GM23338 (cell line): ENCODE measurements at regions not wholly inside any gene's neighbourhood (a gene's known extent, or its start where the extent isn't known, plus 50 kb on each side); places are given as distances from the start of the nearest gene placed in this dataset.
"Not testable (repeated sequence)": the region's sequence is repeated elsewhere in the genome, so short reads cannot be mapped to it uniquely, and the experiment has no call there.

Source experiments
- ATAC-seq: fragments of 200-7000 bp; cut with Tn5 transposase; 3 replicates; pipeline ENCODE4 v1.9.1; 2020
- DNase-seq: peaks from one replicate; pipeline ENCODE4 v3.0.0-alpha.2; 2015; ENCODE audit warnings: low spot score
- H2AFZ ChIP-seq: fragments of 200-600 bp; sonication (generic); 2 replicates; pipeline ENCODE4 v1.8.0; 2016; ENCODE audit warnings: antibody characterized with exemption, mild to moderate bottlenecking, moderate library complexity
- H3F3A ChIP-seq: fragments of 200-600 bp; sonication (generic); replicated peaks from 2 replicates; pipeline ENCODE4 v1.8.0; 2017; ENCODE audit warnings: antibody characterized with exemption, mixed run types, low read depth
- H3K27ac ChIP-seq: fragments of 200-600 bp; sonication (generic); 2 replicates; pipeline ENCODE4 v1.6.1; 2016; ENCODE audit warnings: low read depth
- H3K27me3 ChIP-seq: fragments of 200-600 bp; sonication (generic); 2 replicates; pipeline ENCODE4 v1.8.0; 2016; ENCODE audit warnings: mild to moderate bottlenecking, mixed run types, moderate library complexity; ENCODE audit not compliant: insufficient read depth
- H3K36me3 ChIP-seq: fragments of 200-600 bp; sonication (generic); 2 replicates; pipeline ENCODE4 v1.8.0; 2016; ENCODE audit warnings: mild to moderate bottlenecking; ENCODE audit not compliant: insufficient read depth
- H3K4me1 ChIP-seq: fragments of 200-600 bp; sonication (generic); 2 replicates; pipeline ENCODE4 v1.8.0; 2016; ENCODE audit warnings: mild to moderate bottlenecking, moderate library complexity; ENCODE audit not compliant: insufficient read depth
- H3K4me2 ChIP-seq: fragments of 200-600 bp; sonication (generic); 2 replicates; pipeline ENCODE4 v1.7.1; 2017; ENCODE audit warnings: mixed run types
- H3K4me3 ChIP-seq: fragments of 200-600 bp; sonication (generic); 2 replicates; pipeline ENCODE4 v1.6.1; 2016; ENCODE audit warnings: mixed run types
- H3K79me2 ChIP-seq: fragments of 200-600 bp; sonication (generic); replicated peaks from 2 replicates; pipeline ENCODE4 v1.8.0; 2017; ENCODE audit warnings: mild to moderate bottlenecking; ENCODE audit not compliant: insufficient read depth
- H3K9me2 ChIP-seq: fragments of 200-600 bp; sonication (generic); 2 replicates; pipeline ENCODE4 v1.8.0; 2017; ENCODE audit not compliant: insufficient read depth
- H4K20me1 ChIP-seq: fragments of 200-600 bp; sonication (generic); replicated peaks from 2 replicates; pipeline ENCODE4 v1.8.0; 2017; ENCODE audit warnings: mild to moderate bottlenecking; ENCODE audit not compliant: insufficient read depth
- H3K27ac Mint-ChIP-seq: 2 replicates; pipeline ENCODE4 v1.8.0; 2020; ENCODE audit warnings: inconsistent platforms, mild to moderate bottlenecking, moderate library complexity, mixed read lengths
- H3K27me3 Mint-ChIP-seq: 3 replicates; pipeline ENCODE4 v1.8.0; 2022; ENCODE audit warnings: low read depth, mild to moderate bottlenecking, moderate library complexity, mixed read lengths, inconsistent platforms; ENCODE audit not compliant: insufficient read depth, poor library complexity
- H3K36me3 Mint-ChIP-seq: 3 replicates; pipeline ENCODE4 v1.8.0; 2021; ENCODE audit warnings: low read depth, mild to moderate bottlenecking, inconsistent platforms, moderate library complexity, mixed read lengths
- H3K4me1 Mint-ChIP-seq: 3 replicates; pipeline ENCODE4 v1.8.0; 2020; ENCODE audit warnings: mild to moderate bottlenecking, inconsistent platforms, mixed read lengths
- H3K4me3 Mint-ChIP-seq: 3 replicates; pipeline ENCODE4 v1.8.0; 2021; ENCODE audit warnings: moderate library complexity, mild to moderate bottlenecking, inconsistent platforms, mixed read lengths
- H3K9me3 Mint-ChIP-seq: 3 replicates; pipeline ENCODE4 v1.8.0; 2020; ENCODE audit warnings: moderate library complexity, mild to moderate bottlenecking, inconsistent platforms, mixed read lengths
- CREB1 ChIP-seq: fragments of 250-450 bp; sonication (Bioruptor Pico); IDR thresholded peaks from 2 replicates; pipeline ENCODE4 v1.5.0; 2020; ENCODE audit warnings: low read depth, mild to moderate bottlenecking, moderate library complexity
- EZH2 ChIP-seq: fragments of 200-600 bp; sonication (generic); IDR thresholded peaks from one replicate; pipeline ENCODE4 v1.8.0; 2017; ENCODE audit warnings: antibody characterized with exemption, mild to moderate bottlenecking, low read depth; ENCODE audit not compliant: unreplicated experiment
- STAT1 ChIP-seq: IDR thresholded peaks from one replicate; pipeline ENCODE4 v1.6.1; 2016; ENCODE audit warnings: antibody characterized with exemption; ENCODE audit not compliant: unreplicated experiment
- TF ChIP-seq, protein P1 (sequence below): fragments of 250-450 bp; sonication (Bioruptor Pico); IDR thresholded peaks from 2 replicates; pipeline ENCODE4 v1.5.0; 2020; ENCODE audit warnings: mild to moderate bottlenecking, moderate library complexity
- TF ChIP-seq, protein P2 (sequence below): IDR thresholded peaks from one replicate; pipeline ENCODE4 v1.6.1; 2018; ENCODE audit warnings: antibody characterized with exemption; ENCODE audit not compliant: unreplicated experiment
- TF ChIP-seq, protein P3 (sequence below): IDR thresholded peaks from 2 replicates; pipeline ENCODE4 v1.6.1; 2016; ENCODE audit warnings: antibody characterized with exemption

DNA sequence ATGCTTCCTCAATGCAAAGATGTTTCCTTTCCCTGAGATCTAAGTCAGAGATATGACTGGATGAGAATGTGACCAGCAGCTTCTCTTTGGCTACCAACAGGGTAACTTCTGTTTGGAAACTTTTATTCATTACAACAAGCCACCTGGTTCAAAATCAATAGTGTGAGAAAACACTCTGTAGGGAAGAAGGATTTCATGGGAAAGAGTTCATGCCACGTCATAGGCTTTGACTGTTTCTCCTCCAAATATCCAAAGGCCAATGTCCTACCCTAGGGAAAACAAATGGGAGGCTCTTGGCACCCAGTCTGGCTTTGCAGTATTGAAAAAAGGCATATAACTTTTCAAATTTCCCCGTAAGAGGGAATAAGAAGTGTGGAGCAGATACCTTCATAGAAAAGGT is 245.5 kb downstream of the FNDC1 start (continued):
- TF ChIP-seq, protein P1, sequence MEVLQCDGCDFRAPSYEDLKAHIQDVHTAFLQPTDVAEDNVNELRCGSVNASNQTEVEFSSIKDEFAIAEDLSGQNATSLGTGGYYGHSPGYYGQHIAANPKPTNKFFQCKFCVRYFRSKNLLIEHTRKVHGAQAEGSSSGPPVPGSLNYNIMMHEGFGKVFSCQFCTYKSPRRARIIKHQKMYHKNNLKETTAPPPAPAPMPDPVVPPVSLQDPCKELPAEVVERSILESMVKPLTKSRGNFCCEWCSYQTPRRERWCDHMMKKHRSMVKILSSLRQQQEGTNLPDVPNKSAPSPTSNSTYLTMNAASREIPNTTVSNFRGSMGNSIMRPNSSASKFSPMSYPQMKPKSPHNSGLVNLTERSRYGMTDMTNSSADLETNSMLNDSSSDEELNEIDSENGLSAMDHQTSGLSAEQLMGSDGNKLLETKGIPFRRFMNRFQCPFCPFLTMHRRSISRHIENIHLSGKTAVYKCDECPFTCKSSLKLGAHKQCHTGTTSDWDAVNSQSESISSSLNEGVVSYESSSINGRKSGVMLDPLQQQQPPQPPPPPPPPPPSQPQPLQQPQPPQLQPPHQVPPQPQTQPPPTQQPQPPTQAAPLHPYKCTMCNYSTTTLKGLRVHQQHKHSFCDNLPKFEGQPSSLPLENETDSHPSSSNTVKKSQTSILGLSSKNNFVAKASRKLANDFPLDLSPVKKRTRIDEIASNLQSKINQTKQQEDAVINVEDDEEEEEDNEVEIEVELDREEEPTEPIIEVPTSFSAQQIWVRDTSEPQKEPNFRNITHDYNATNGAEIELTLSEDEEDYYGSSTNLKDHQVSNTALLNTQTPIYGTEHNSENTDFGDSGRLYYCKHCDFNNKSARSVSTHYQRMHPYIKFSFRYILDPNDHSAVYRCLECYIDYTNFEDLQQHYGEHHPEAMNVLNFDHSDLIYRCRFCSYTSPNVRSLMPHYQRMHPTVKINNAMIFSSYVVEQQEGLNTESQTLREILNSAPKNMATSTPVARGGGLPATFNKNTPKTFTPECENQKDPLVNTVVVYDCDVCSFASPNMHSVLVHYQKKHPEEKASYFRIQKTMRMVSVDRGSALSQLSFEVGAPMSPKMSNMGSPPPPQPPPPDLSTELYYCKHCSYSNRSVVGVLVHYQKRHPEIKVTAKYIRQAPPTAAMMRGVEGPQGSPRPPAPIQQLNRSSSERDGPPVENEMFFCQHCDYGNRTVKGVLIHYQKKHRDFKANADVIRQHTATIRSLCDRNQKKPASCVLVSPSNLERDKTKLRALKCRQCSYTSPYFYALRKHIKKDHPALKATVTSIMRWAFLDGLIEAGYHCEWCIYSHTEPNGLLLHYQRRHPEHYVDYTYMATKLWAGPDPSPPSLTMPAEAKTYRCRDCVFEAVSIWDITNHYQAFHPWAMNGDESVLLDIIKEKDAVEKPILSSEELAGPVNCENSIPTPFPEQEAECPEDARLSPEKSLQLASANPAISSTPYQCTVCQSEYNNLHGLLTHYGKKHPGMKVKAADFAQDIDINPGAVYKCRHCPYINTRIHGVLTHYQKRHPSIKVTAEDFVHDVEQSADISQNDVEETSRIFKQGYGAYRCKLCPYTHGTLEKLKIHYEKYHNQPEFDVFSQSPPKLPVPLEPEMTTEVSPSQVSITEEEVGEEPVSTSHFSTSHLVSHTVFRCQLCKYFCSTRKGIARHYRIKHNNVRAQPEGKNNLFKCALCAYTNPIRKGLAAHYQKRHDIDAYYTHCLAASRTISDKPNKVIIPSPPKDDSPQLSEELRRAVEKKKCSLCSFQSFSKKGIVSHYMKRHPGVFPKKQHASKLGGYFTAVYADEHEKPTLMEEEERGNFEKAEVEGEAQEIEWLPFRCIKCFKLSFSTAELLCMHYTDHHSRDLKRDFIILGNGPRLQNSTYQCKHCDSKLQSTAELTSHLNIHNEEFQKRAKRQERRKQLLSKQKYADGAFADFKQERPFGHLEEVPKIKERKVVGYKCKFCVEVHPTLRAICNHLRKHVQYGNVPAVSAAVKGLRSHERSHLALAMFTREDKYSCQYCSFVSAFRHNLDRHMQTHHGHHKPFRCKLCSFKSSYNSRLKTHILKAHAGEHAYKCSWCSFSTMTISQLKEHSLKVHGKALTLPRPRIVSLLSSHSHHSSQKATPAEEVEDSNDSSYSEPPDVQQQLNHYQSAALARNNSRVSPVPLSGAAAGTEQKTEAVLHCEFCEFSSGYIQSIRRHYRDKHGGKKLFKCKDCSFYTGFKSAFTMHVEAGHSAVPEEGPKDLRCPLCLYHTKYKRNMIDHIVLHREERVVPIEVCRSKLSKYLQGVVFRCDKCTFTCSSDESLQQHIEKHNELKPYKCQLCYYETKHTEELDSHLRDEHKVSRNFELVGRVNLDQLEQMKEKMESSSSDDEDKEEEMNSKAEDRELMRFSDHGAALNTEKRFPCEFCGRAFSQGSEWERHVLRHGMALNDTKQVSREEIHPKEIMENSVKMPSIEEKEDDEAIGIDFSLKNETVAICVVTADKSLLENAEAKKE (CRISPR knock-in tag) = no peak

DNA sequence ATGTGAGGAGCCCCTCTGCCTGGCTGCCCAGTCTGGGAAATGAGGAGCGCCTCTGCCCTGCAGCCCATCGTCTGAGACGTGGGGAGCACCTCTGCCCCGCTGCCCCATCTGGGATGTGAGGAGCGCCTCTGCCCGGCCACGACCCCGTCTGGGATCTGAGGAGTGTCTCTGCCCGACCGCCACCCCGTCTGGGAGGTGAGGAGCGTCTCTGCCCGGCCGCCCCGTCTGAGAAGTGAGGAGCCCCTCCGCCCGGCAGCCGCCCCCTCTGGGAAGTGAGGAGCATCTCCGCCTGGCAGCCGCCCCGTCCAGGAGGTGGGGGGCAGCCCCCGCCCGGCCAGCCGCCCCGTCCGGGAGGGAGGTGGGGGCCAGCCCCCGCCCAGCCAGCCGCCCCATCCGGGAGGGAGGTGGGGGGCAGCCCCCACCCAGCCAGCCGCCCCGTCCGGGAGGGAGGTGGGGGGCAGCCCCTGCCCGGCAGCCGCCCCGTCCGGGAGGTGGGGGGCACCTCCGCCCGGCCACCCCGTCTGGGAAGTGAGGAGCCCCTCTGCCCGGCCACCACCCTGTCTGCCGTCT is 238.1 kb downstream of the FNDC1 start:
- H3K27ac Mint-ChIP-seq, DNase-seq, ATAC-seq, H3K27me3 Mint-ChIP-seq, H3K4me3 Mint-ChIP-seq, H4K20me1 ChIP-seq, H3F3A ChIP-seq, H3K4me1 ChIP-seq, H2AFZ ChIP-seq, H3K27ac ChIP-seq, H3K4me2 ChIP-seq, H3K36me3 Mint-ChIP-seq, H3K36me3 ChIP-seq, H3K27me3 ChIP-seq, H3K4me1 Mint-ChIP-seq, H3K9me2 ChIP-seq, H3K79me2 ChIP-seq, H3K4me3 ChIP-seq: not testable (repeated sequence)
- H3K9me3 Mint-ChIP-seq = peaks cover 19% of the 10 kb centered on the region

DNA sequence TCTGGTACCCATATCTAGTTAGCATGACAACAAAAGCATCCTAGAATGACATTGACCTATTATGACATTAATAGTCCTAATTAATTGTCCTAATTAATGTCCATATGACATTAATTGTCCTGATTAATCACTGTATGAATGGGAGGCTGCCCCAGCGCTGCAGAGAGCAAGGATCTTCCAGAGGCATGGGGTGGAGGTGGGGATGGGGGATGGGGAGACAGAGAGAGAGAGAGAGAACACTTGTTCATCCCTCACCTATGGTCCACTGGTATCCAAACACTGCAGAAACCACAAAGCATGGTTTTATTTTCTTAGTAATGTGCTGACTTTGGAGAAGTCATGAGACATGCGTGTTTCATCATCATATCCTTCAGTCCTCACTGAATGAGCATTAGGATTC is 235.1 kb downstream of the FNDC1 start:
- Histone ChIP-seq H3K27me3 (no peaks in the 10 kb centered on the region), H3F3A (no peaks in the 10 kb centered on the region), H3K36me3 (no peaks in the 10 kb centered on the region), H4K20me1 (no peaks in the 10 kb centered on the region), H2AFZ (no peak overlapping the region), H3K4me3 (no peak overlapping the region), H3K27ac (no peak overlapping the region), H3K9me2 (no peaks in the 10 kb centered on the region), H3K4me2 (no peak overlapping the region), H3K4me1 (no peaks in the 10 kb centered on the region), H3K79me2 (no peaks in the 10 kb centered on the region)
- Mint-ChIP-seq H3K4me1 (no peaks in the 10 kb centered on the region), H3K9me3 (peaks cover 19% of the 10 kb centered on the region), H3K27me3 (peaks cover 2% of the 10 kb centered on the region), H3K27ac (no peak overlapping the region), H3K4me3 (no peak overlapping the region), H3K36me3 (peaks cover 4% of the 10 kb centered on the region)
- no peak for DNase-seq
- no peak for TF ChIP-seq STAT1
- TF ChIP-seq EZH2 = no peak
- TF ChIP-seq CREB1 (CRISPR knock-in tag) = no peak
- TF ChIP-seq, protein P2, sequence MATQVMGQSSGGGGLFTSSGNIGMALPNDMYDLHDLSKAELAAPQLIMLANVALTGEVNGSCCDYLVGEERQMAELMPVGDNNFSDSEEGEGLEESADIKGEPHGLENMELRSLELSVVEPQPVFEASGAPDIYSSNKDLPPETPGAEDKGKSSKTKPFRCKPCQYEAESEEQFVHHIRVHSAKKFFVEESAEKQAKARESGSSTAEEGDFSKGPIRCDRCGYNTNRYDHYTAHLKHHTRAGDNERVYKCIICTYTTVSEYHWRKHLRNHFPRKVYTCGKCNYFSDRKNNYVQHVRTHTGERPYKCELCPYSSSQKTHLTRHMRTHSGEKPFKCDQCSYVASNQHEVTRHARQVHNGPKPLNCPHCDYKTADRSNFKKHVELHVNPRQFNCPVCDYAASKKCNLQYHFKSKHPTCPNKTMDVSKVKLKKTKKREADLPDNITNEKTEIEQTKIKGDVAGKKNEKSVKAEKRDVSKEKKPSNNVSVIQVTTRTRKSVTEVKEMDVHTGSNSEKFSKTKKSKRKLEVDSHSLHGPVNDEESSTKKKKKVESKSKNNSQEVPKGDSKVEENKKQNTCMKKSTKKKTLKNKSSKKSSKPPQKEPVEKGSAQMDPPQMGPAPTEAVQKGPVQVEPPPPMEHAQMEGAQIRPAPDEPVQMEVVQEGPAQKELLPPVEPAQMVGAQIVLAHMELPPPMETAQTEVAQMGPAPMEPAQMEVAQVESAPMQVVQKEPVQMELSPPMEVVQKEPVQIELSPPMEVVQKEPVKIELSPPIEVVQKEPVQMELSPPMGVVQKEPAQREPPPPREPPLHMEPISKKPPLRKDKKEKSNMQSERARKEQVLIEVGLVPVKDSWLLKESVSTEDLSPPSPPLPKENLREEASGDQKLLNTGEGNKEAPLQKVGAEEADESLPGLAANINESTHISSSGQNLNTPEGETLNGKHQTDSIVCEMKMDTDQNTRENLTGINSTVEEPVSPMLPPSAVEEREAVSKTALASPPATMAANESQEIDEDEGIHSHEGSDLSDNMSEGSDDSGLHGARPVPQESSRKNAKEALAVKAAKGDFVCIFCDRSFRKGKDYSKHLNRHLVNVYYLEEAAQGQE = no peak
- TF ChIP-seq, protein P3, sequence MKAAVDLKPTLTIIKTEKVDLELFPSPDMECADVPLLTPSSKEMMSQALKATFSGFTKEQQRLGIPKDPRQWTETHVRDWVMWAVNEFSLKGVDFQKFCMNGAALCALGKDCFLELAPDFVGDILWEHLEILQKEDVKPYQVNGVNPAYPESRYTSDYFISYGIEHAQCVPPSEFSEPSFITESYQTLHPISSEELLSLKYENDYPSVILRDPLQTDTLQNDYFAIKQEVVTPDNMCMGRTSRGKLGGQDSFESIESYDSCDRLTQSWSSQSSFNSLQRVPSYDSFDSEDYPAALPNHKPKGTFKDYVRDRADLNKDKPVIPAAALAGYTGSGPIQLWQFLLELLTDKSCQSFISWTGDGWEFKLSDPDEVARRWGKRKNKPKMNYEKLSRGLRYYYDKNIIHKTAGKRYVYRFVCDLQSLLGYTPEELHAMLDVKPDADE = no peak
- no peak for ATAC-seq
